ENCODE measurements at regions not wholly inside any gene's neighbourhood (a gene's known extent, or its start where the extent isn't known, plus 50 kb on each side); places are given as distances from the start of the nearest gene placed in this dataset.

DNA sequence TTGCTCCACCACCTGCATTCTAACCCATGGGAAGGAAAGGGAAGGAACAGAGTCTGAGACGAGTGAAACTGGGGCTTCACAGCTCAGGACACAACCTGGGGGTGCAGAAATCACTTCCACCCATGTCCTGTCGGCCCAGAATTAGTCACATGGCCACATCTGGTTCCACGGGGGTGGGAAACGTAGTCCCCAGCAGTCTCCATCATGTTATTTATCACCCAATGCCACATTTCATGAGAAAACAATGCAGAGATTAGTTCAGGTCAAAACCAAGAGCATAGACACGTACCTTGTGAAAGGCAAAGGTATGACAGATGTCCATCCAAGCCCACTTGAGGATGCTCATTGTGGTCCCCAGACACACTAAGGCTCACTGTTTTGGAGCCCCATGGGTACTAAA, 125.1 kb downstream of the MED10 start:
- no peaks in the 10 kb centered on the region for H3K27me3 ChIP-seq
- no peak overlapping the region for H3K27ac ChIP-seq (replicated peaks in 1 of 4)
- H3K9me3 ChIP-seq, result no peaks in the 10 kb centered on the region
- H3K4me1 ChIP-seq, result no peaks in the 10 kb centered on the region
- TF ChIP-seq, protein P1, sequence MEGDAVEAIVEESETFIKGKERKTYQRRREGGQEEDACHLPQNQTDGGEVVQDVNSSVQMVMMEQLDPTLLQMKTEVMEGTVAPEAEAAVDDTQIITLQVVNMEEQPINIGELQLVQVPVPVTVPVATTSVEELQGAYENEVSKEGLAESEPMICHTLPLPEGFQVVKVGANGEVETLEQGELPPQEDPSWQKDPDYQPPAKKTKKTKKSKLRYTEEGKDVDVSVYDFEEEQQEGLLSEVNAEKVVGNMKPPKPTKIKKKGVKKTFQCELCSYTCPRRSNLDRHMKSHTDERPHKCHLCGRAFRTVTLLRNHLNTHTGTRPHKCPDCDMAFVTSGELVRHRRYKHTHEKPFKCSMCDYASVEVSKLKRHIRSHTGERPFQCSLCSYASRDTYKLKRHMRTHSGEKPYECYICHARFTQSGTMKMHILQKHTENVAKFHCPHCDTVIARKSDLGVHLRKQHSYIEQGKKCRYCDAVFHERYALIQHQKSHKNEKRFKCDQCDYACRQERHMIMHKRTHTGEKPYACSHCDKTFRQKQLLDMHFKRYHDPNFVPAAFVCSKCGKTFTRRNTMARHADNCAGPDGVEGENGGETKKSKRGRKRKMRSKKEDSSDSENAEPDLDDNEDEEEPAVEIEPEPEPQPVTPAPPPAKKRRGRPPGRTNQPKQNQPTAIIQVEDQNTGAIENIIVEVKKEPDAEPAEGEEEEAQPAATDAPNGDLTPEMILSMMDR (IDR thresholded peaks at IDR 0.05), result no peak
- TF ChIP-seq EP300 (IDR thresholded peaks at IDR 0.05) (no peak), POLR2A (IDR thresholded peaks at IDR 0.05; ENCODE audit: low read depth) (no peak), POLR2AphosphoS5 (IDR thresholded peaks at IDR 0.05) (no peak)
- 67% methylated on average over 4 of the region's 5 CpGs for WGBS
- no peaks in the 10 kb centered on the region for H3K36me3 ChIP-seq
- intact Hi-C loops (cut with DNase I), result no loop called here
- H3K4me3 ChIP-seq, result no peak overlapping the region
- DNase-seq (ENCODE audit: extremely low spot score), result peak; percentile 81

DNA sequence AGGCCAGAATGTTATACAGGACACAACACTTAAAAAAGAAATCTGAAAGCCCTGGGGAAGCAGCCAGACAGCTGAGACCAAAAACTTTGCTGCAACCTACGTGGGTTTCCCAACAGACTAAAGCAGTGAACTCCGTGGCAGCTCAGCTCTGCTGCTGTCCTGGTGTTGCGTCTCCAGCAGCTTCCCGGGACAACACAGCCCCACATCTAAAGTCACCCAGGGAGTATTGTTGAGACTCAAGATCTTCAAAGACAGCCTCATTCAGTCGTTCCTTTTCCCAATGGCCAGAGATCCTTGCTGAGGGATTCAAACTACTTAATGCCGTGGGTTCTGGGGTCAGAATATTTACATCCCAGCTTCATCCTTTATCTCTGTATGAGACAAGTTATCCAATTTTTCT, 125.8 kb downstream of the MED10 start:
- Histone ChIP-seq H3K36me3 (no peaks in the 10 kb centered on the region), H3K27ac (replicated peaks in 1 of 4) (no peak overlapping the region), H3K4me3 (no peak overlapping the region), H3K4me1 (no peaks in the 10 kb centered on the region), H3K27me3 (no peaks in the 10 kb centered on the region), H3K9me3 (no peaks in the 10 kb centered on the region)
- 78% methylated on average over 6 of the region's 6 CpGs for WGBS
- TF ChIP-seq EP300 (IDR thresholded peaks at IDR 0.05), result no peak
- no peak for TF ChIP-seq POLR2A (IDR thresholded peaks at IDR 0.05; ENCODE audit: low read depth)
- peak; percentile 57 for DNase-seq (ENCODE audit: extremely low spot score)
- intact Hi-C loops (cut with DNase I), result no loop called here

DNA sequence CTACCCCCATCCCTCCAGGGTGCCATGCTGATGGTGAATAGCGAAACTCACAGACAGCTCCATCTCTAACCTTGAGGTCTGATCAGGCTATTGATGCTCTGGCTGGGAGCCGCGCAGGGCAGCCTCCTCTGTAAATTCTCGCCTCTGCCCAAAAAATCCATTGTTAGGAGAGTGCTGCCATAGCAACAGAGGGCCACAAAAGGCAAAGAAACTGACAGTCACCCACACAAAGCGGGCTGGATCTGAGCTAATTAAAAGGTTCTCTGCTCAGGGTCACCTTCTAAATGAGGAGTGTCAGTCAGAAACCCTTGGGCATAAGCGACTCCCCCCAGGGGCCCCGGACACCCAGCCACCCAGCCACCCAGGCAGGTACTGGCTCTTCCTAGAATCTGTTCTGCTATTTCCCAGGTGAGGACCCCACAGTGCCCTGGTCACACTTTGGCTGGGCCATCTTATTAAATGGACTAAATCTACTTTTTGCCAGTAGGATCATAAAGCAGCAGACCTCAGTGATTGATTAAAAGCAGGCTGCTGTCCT, 126.7 kb downstream of the MED10 start:
- H3K27ac ChIP-seq (replicated peaks in 1 of 4), result no peak overlapping the region
- peak; percentile 42 for DNase-seq (ENCODE audit: extremely low spot score)
- no peaks in the 10 kb centered on the region for H3K36me3 ChIP-seq
- intact Hi-C loops (cut with DNase I), result no loop called here
- H3K4me1 ChIP-seq, result no peaks in the 10 kb centered on the region
- 81% methylated on average over 7 of the region's 7 CpGs for WGBS
- no peak overlapping the region for H3K4me3 ChIP-seq
- H3K27me3 ChIP-seq, result no peaks in the 10 kb centered on the region
- TF ChIP-seq, protein P1 (IDR thresholded peaks at IDR 0.05), result no peak
- TF ChIP-seq POLR2AphosphoS5 (IDR thresholded peaks at IDR 0.05) (no peak), POLR2A (IDR thresholded peaks at IDR 0.05; ENCODE audit: low read depth) (no peak), EP300 (IDR thresholded peaks at IDR 0.05) (no peak)
- no peaks in the 10 kb centered on the region for H3K9me3 ChIP-seq

DNA sequence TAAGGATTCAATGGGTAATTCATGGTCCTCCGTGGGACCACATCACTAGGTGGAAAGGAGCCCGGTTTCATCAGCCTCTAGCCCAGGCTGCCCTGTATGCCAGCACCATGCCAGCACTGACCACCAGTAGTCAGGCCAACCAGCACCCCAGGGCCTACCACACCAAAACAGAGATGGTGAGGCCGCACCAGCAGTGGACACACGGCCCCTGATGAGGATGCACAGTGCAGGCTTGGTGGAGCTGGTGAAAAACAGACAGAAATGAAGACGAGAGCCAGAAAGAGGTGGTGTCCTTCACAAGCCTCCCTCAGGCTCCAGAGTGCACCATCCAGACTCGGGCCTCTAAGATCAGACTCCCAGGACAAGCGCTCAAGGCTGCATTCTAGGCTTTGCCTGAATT, 128.2 kb downstream of the MED10 start:
- Histone ChIP-seq H3K27me3 (no peaks in the 10 kb centered on the region), H3K27ac (replicated peaks in 1 of 4) (no peak overlapping the region), H3K36me3 (no peaks in the 10 kb centered on the region), H3K9me3 (no peaks in the 10 kb centered on the region), H3K4me3 (no peak overlapping the region), H3K4me1 (no peaks in the 10 kb centered on the region)
- intact Hi-C loops (cut with DNase I), result no loop called here
- no peak for TF ChIP-seq POLR2A (IDR thresholded peaks at IDR 0.05; ENCODE audit: low read depth)
- TF ChIP-seq EP300 (IDR thresholded peaks at IDR 0.05), result no peak
- TF ChIP-seq POLR2AphosphoS5 (IDR thresholded peaks at IDR 0.05), result no peak
- TF ChIP-seq, protein P1 (IDR thresholded peaks at IDR 0.05), result no peak
- DNase-seq (ENCODE audit: extremely low spot score), result peak; percentile 79
- 91% methylated on average over 6 of the region's 7 CpGs for WGBS

DNA sequence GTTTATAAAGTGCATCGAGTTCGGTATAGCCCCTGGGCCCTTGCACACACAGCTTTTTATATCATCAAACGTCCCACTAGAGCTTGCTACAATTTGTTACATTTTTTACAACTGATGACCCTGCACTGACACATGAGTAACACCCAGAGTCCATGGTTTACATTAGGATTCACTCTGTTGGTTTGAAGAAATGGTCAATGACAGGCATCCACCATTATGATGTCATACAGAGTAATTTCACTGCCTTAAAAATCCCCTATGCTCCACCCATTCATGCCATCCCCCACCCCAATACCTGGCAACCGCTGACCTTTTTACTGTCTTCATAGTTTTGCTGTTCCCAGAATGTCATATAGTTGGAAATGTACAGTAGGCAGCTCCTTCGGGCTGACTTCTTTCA, 130.2 kb downstream of the MED10 start:
- peak; percentile 31 for DNase-seq (ENCODE audit: extremely low spot score)
- intact Hi-C loops (cut with DNase I), result no loop called here
- Histone ChIP-seq H3K4me3 (no peak overlapping the region), H3K27me3 (no peaks in the 10 kb centered on the region), H3K27ac (replicated peaks in 1 of 4) (no peak overlapping the region), H3K36me3 (no peaks in the 10 kb centered on the region), H3K9me3 (no peaks in the 10 kb centered on the region), H3K4me1 (no peaks in the 10 kb centered on the region)
- 83% methylated on average over 5 of the region's 5 CpGs for WGBS
- TF ChIP-seq, protein P1 (IDR thresholded peaks at IDR 0.05), result no peak
- no peak for TF ChIP-seq POLR2A (IDR thresholded peaks at IDR 0.05; ENCODE audit: low read depth)
- no peak for TF ChIP-seq POLR2AphosphoS5 (IDR thresholded peaks at IDR 0.05)
- no peak for TF ChIP-seq EP300 (IDR thresholded peaks at IDR 0.05)
